ENCODE measurements at regions not wholly inside any gene's neighbourhood (a gene's known extent, or its start where the extent isn't known, plus 50 kb on each side); places are given as distances from the start of the nearest gene placed in this dataset.

DNA sequence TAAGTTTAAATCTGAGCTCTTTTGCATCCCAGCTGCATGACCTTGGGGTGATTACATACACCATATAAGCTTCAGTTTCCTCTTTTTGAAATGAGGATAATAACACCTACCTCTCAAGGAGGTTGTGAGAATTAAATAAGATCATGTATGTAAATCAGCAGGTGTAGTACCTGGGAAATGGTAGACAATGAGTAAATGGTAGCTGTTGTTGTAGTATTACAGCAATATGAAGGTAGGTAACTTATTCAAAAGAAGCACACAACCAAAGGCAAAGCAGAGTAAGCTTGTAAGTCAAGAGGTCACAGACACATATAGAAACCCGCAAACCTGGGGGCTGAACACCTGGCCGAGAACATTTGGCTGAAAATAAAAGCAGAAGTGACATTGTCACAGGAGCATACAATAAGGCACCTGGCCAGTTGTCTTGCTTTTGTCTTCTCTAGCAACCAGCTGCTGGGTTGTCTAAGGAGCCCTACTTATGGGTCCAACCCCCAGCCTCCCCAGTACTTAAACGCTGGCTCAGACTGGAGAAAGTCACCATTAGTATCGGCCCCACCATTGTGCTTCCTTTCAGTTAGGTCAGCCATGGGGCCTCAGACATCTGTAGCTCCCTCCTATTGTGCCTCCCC, 203.6 kb upstream of the MKLN1 start:
- TF ChIP-seq, protein P1, sequence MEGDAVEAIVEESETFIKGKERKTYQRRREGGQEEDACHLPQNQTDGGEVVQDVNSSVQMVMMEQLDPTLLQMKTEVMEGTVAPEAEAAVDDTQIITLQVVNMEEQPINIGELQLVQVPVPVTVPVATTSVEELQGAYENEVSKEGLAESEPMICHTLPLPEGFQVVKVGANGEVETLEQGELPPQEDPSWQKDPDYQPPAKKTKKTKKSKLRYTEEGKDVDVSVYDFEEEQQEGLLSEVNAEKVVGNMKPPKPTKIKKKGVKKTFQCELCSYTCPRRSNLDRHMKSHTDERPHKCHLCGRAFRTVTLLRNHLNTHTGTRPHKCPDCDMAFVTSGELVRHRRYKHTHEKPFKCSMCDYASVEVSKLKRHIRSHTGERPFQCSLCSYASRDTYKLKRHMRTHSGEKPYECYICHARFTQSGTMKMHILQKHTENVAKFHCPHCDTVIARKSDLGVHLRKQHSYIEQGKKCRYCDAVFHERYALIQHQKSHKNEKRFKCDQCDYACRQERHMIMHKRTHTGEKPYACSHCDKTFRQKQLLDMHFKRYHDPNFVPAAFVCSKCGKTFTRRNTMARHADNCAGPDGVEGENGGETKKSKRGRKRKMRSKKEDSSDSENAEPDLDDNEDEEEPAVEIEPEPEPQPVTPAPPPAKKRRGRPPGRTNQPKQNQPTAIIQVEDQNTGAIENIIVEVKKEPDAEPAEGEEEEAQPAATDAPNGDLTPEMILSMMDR (optimal IDR thresholded peaks at IDR 0.05 in 1 of 3, IDR thresholded peaks at IDR 0.05 in 1 of 3, conservative IDR thresholded peaks at IDR 0.05 in 1 of 3; ENCODE audit: extremely low read depth in 1 of 3, insufficient read depth in 2 of 3, low read length in 3 of 3), result no peak
- TF ChIP-seq EZH2 (IDR thresholded peaks at IDR 0.05; ENCODE audit: low read length), result no peak

Measured in keratinocyte (primary cell).